ENCODE measurements at regions not wholly inside any gene's neighbourhood (a gene's known extent, or its start where the extent isn't known, plus 50 kb on each side); places are given as distances from the start of the nearest gene placed in this dataset.

GRCh38 chr15:92294759-92295158, 98.9 kb upstream of the ST8SIA2 start:
- no peak for TF ChIP-seq CTCF (IDR thresholded peaks at IDR 0.05; ENCODE audit: borderline replicate concordance, insufficient read depth, low read depth, low read length)
- no peak overlapping the region for H3K4me3 ChIP-seq (ENCODE audit: low read depth, low read length)

GRCh38 chr15:92304223-92304975, 89.3 kb upstream of the ST8SIA2 start:
- no peak overlapping the region for H3K4me3 ChIP-seq (ENCODE audit: low read depth, low read length)
- no peak for TF ChIP-seq CTCF (IDR thresholded peaks at IDR 0.05; ENCODE audit: borderline replicate concordance, insufficient read depth, low read depth, low read length)

GRCh38 chr15:92305343-92305742, 88.3 kb upstream of the ST8SIA2 start:
- no peak for TF ChIP-seq CTCF (IDR thresholded peaks at IDR 0.05; ENCODE audit: borderline replicate concordance, insufficient read depth, low read depth, low read length)
- no peak overlapping the region for H3K4me3 ChIP-seq (ENCODE audit: low read depth, low read length)

GRCh38 chr15:92306663-92307062, 87.0 kb upstream of the ST8SIA2 start:
- no peak for TF ChIP-seq CTCF (IDR thresholded peaks at IDR 0.05; ENCODE audit: borderline replicate concordance, insufficient read depth, low read depth, low read length)
- H3K4me3 ChIP-seq (ENCODE audit: low read depth, low read length), result no peak overlapping the region

GRCh38 chr15:92315144-92315543, 78.5 kb upstream of the ST8SIA2 start:
- no peak overlapping the region for H3K4me3 ChIP-seq (ENCODE audit: low read depth, low read length)
- no peak for TF ChIP-seq CTCF (IDR thresholded peaks at IDR 0.05; ENCODE audit: borderline replicate concordance, insufficient read depth, low read depth, low read length)

- H3K4me3 ChIP-seq (ENCODE audit: low read depth, low read length), result no peak overlapping the region
- no peak for TF ChIP-seq CTCF (IDR thresholded peaks at IDR 0.05; ENCODE audit: borderline replicate concordance, insufficient read depth, low read depth, low read length)
Measured at GRCh38 chr15:92315595-92316211, 78.0 kb upstream of the ST8SIA2 start.
